BLaER1 (cell line): ENCODE measurements at regions not wholly inside any gene's neighbourhood (a gene's known extent, or its start where the extent isn't known, plus 50 kb on each side); places are given as distances from the start of the nearest gene placed in this dataset.
"Not testable (repeated sequence)": the region's sequence is repeated elsewhere in the genome, so short reads cannot be mapped to it uniquely, and the experiment has no call there.

Source experiments
- H3K27ac ChIP-seq: shearing (Covaris generic); formaldehyde crosslinking; 2 replicates; pipeline ENCODE4 v1.8.1; 2022
- H3K27me3 ChIP-seq: shearing (Covaris generic); formaldehyde crosslinking; 2 replicates; pipeline ENCODE4 v1.8.1; 2022
- H3K36me3 ChIP-seq: shearing (Covaris generic); formaldehyde crosslinking; 2 replicates; pipeline ENCODE4 v1.8.1; 2022
- H3K4me1 ChIP-seq: shearing (Covaris generic); formaldehyde crosslinking; 2 replicates; pipeline ENCODE4 v1.8.1; 2022
- H3K4me2 ChIP-seq: shearing (Covaris generic); formaldehyde crosslinking; 2 replicates; pipeline ENCODE4 v1.8.1; 2022
- H3K4me3 ChIP-seq: shearing (Covaris generic); formaldehyde crosslinking; 2 replicates; pipeline ENCODE4 v1.8.1; 2022
- H3K9ac ChIP-seq: shearing (Covaris generic); formaldehyde crosslinking; 2 replicates; pipeline ENCODE4 v1.8.1; 2022
- H3K9me3 ChIP-seq: shearing (Covaris generic); formaldehyde crosslinking; 2 replicates; pipeline ENCODE4 v1.8.1; 2022
- H4K20me1 ChIP-seq: shearing (Covaris generic); formaldehyde crosslinking; 2 replicates; pipeline ENCODE4 v1.8.1; 2022
- Cebpa-rat ChIP-seq: shearing (Covaris generic); IDR thresholded peaks from 2 replicates; pipeline ENCODE4 v1.8.1; 2022

DNA sequence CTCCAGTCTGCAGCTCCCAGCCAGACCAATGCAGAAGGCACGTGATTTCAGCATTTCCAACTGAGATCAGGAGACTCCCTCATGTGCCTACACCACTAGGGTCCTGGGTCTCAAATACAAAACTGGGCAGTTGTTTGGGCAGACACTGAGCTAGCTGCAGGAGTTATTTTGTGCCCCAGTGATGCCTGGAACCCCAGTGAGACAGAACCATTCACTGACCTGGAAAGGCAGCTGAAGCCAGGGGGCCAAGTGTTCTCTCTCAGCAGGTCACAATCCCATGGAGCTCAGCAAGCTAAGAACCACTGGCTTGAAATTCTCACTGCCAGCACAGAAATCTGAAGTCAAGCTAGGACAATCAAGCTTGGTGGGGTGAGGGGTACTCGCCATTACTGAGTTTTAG lies 111.7 kb upstream of the TNFSF4 start:
- no peaks in the 10 kb centered on the region for H4K20me1 ChIP-seq
- H3K9ac ChIP-seq, result no peak overlapping the region
- H3K4me2 ChIP-seq, result no peak overlapping the region
- no peak overlapping the region for H3K27ac ChIP-seq
- no peaks in the 10 kb centered on the region for H3K36me3 ChIP-seq
- no peaks in the 10 kb centered on the region for H3K9me3 ChIP-seq
- H3K27me3 ChIP-seq, result no peaks in the 10 kb centered on the region
- no peaks in the 10 kb centered on the region for H3K4me1 ChIP-seq
- no peak overlapping the region for H3K4me3 ChIP-seq
- TF ChIP-seq Cebpa-rat, result no peak

DNA sequence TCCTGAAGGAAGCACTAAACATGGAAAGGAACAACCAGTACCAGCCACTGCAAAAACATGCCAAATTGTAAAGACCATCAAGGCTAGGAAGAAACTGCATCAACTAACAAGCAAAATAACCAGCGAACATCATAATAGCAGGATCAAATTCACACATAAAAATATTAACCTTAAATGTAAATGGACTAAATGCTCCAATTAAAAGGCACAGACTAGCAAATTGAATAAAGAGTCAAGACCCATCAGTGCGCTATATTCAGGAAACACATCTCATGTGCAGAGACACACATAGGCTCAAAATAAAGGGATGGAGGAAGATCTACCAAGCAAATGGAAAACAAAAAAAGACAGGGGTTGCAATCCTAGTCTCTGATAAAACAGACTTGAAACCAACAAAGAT lies 117.2 kb upstream of the TNFSF4 start:
- H3K4me2 ChIP-seq, H3K27me3 ChIP-seq, H3K9me3 ChIP-seq: not testable (repeated sequence)

DNA sequence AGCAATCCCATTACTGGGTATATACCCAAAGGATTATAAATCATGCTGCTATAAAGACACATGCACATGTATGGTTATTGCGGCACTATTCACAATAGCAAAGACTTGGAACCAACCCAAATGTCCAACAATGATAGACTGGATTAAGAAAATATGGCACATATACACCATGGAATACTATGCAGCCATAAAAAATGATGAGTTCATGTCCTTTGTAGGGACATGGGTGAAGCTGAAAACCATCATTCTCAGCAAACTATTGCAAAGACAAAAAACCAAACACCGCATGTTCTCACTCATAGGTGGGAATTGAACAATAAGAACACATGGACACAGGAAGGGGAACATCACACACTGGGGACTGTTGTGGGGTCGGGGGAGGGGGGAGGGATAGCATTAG lies 120.9 kb upstream of the TNFSF4 start:
- not testable (repeated sequence) for H4K20me1 ChIP-seq, H3K27me3 ChIP-seq, H3K9me3 ChIP-seq, H3K4me3 ChIP-seq, H3K9ac ChIP-seq, H3K4me2 ChIP-seq, H3K36me3 ChIP-seq, H3K27ac ChIP-seq
- H3K4me1 ChIP-seq, result peaks cover 15% of the 10 kb centered on the region

More for the DNA sequence above, 117.2 kb upstream of the TNFSF4 start:
- H3K4me3 ChIP-seq, H3K9ac ChIP-seq, H4K20me1 ChIP-seq, H3K27ac ChIP-seq, H3K36me3 ChIP-seq, H3K4me1 ChIP-seq: not testable (repeated sequence)

DNA sequence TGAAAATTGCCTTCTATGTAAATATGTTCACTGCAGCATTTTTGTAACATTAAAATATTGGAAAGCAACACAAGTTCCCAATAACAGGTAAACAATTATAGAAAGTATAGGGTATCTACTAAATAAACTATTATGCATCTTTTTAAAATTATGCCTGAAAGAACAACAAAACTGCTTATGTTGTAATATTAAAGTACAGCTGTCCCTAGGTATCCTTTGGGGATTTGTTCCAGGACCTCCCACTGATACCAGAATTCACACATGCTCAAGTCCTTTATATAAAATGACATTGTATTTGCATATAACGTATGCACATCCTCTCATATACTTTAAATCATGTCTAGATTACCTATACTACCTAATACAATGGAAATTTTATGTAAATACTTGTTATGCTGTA lies 121.8 kb upstream of the TNFSF4 start:
- Histone ChIP-seq H3K36me3 (no peaks in the 10 kb centered on the region), H3K27me3 (no peaks in the 10 kb centered on the region), H4K20me1 (no peaks in the 10 kb centered on the region), H3K4me3 (no peak overlapping the region), H3K4me2 (peak overlapping the region; percentile 10; the same call in 1 of the 2 replicates), H3K9ac (no peak overlapping the region), H3K4me1 (peaks cover 15% of the 10 kb centered on the region), H3K27ac (no peak overlapping the region), H3K9me3 (no peaks in the 10 kb centered on the region; the same call in 1 of the 2 replicates)
- TF ChIP-seq Cebpa-rat, result no peak

- TF ChIP-seq Cebpa-rat, result no peak
- no peak overlapping the region for H3K27ac ChIP-seq
Measured at GRCh38 chr1:173329726-173330125, 122.6 kb upstream of the TNFSF4 start.

GRCh38 chr1:173330149-173330951 lies 123.2 kb upstream of the TNFSF4 start:
- no peaks in the 10 kb centered on the region for H3K27me3 ChIP-seq
- H3K36me3 ChIP-seq, result no peaks in the 10 kb centered on the region
- H3K4me2 ChIP-seq, result peak overlapping the region; percentile 10; the same call in 1 of the 2 replicates
- TF ChIP-seq Cebpa-rat, result no peak
- no peak overlapping the region for H3K9ac ChIP-seq
- no peak overlapping the region for H3K4me3 ChIP-seq
- H4K20me1 ChIP-seq, result no peaks in the 10 kb centered on the region
- H3K4me1 ChIP-seq, result peaks cover 15% of the 10 kb centered on the region
- no peak overlapping the region for H3K27ac ChIP-seq
- H3K9me3 ChIP-seq, result no peaks in the 10 kb centered on the region

More at GRCh38 chr1:173329726-173330125, 122.6 kb upstream of the TNFSF4 start:
- no peaks in the 10 kb centered on the region for H3K36me3 ChIP-seq
- H4K20me1 ChIP-seq, result no peaks in the 10 kb centered on the region
- peaks cover 15% of the 10 kb centered on the region for H3K4me1 ChIP-seq
- peak overlapping the region; percentile 10; the same call in 1 of the 2 replicates for H3K4me2 ChIP-seq
- H3K9me3 ChIP-seq, result no peaks in the 10 kb centered on the region
- no peak overlapping the region for H3K4me3 ChIP-seq
- no peaks in the 10 kb centered on the region for H3K27me3 ChIP-seq
- no peak overlapping the region for H3K9ac ChIP-seq

- H3K9ac ChIP-seq, H3K4me3 ChIP-seq, H3K27me3 ChIP-seq, H3K9me3 ChIP-seq, H3K27ac ChIP-seq, H3K36me3 ChIP-seq, H4K20me1 ChIP-seq: not testable (repeated sequence)
- H3K4me1 ChIP-seq, result peaks cover 15% of the 10 kb centered on the region
- 0 out of 2 replicates have a peak overlapping the region, but pooled peaks have one; percentile 9 for H3K4me2 ChIP-seq
Measured at GRCh38 chr1:173330952-173331548, 123.9 kb upstream of the TNFSF4 start.

DNA sequence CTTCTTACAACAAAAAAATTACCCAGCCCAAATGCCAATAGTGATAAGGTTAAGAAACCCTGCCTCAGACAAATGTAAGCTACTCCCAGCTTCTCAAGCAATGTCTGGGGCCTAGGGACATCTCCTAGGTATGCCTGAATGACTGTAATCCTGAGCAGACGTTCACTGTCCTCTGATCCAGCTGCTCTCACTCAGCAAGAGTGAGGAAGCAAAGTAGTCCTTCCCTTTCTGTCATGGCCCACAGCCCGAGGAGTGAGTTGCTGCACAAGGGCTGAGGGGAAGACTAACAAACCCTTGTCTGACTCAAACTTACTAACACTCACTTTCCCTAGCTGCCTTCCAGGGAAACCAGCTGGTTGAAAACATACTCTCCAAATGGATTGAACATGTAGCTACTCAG lies 124.9 kb upstream of the TNFSF4 start:
- Histone ChIP-seq H4K20me1 (no peaks in the 10 kb centered on the region), H3K9ac (no peak overlapping the region), H3K9me3 (no peaks in the 10 kb centered on the region), H3K27ac (no peak overlapping the region), H3K4me3 (no peak overlapping the region), H3K4me1 (peaks cover 15% of the 10 kb centered on the region), H3K36me3 (no peaks in the 10 kb centered on the region), H3K4me2 (no peak overlapping the region), H3K27me3 (no peaks in the 10 kb centered on the region)
- no peak for TF ChIP-seq Cebpa-rat

DNA sequence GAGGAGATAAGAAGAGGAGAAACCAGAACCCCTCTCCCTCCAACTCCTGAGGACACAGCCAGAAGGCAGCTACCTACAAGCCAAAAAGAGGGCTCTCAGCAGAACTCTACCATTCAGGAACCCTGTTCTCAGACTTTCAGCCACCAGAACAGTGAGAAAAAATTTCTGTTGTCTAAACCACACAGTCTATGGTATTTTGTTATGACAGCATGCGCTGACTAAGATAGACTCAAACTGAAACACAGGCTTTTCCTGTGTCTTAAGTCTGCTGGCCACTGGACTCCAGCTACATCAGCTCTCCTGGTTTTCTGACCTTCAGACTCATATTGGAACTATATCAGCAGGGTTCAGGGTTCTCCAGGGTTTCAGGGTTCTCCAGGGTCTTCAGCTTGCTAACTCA lies 126.5 kb upstream of the TNFSF4 start:
- Histone ChIP-seq H3K27me3 (no peaks in the 10 kb centered on the region), H4K20me1 (no peaks in the 10 kb centered on the region), H3K4me3 (no peak overlapping the region), H3K9me3 (no peaks in the 10 kb centered on the region), H3K4me2 (no peak overlapping the region), H3K36me3 (no peaks in the 10 kb centered on the region), H3K9ac (no peak overlapping the region), H3K4me1 (peaks cover 15% of the 10 kb centered on the region), H3K27ac (no peak overlapping the region)
- no peak for TF ChIP-seq Cebpa-rat

- no peak overlapping the region for H3K27ac ChIP-seq
- no peaks in the 10 kb centered on the region for H3K4me1 ChIP-seq
- H4K20me1 ChIP-seq, result no peaks in the 10 kb centered on the region
- no peaks in the 10 kb centered on the region for H3K27me3 ChIP-seq
- H3K4me3 ChIP-seq, result no peak overlapping the region
- no peak overlapping the region for H3K9ac ChIP-seq
- no peaks in the 10 kb centered on the region for H3K9me3 ChIP-seq
- no peak for TF ChIP-seq Cebpa-rat
- no peaks in the 10 kb centered on the region for H3K36me3 ChIP-seq
- no peak overlapping the region for H3K4me2 ChIP-seq
Measured at GRCh38 chr1:173337126-173337525, 130.0 kb upstream of the TNFSF4 start.
